ENCODE measurements at regions not wholly inside any gene's neighbourhood (a gene's known extent, or its start where the extent isn't known, plus 50 kb on each side); places are given as distances from the start of the nearest gene placed in this dataset.
"Not testable (repeated sequence)": the region's sequence is repeated elsewhere in the genome, so short reads cannot be mapped to it uniquely, and the experiment has no call there.

GRCh38 chr2:195330513-195330956 lies 326.5 kb upstream of the SLC39A10 start:
- H3K4me3 ChIP-seq (ENCODE audit: low read length in 3 of 3): no peak overlapping the region
- H3K27ac ChIP-seq (ENCODE audit: low read depth in 2 of 2, low read length in 2 of 2): no peak overlapping the region
- no peak for TF ChIP-seq CTCF (IDR thresholded peaks at IDR 0.05; ENCODE audit: borderline replicate concordance, extremely low read depth, insufficient read depth)
- H3K36me3 ChIP-seq (ENCODE audit: control insufficient read depth in 2 of 3, insufficient read depth in 3 of 3, low read length in 3 of 3): no peaks in the 10 kb centered on the region
- no peaks in the 10 kb centered on the region for H3K27me3 ChIP-seq (ENCODE audit: control insufficient read depth, insufficient read depth, low read length)
- no peak for FAIRE-seq
- intact Hi-C loops (cut with DNase I): no loop called here
- DNase-seq: no peak
- H3K4me1 ChIP-seq (ENCODE audit: control insufficient read depth in 2 of 3, insufficient read depth in 2 of 3, low read depth in 1 of 3, low read length in 3 of 3): no peaks in the 10 kb centered on the region
- no peak overlapping the region for H3K9ac ChIP-seq (ENCODE audit: low read length in 3 of 3)
- H3K9me3 ChIP-seq (ENCODE audit: control insufficient read depth in 2 of 3, insufficient read depth in 1 of 3, low read length in 3 of 3): no peaks in the 10 kb centered on the region

- not testable (repeated sequence) for FAIRE-seq
Observed at GRCh38 chr2:195329784-195330183, 327.2 kb upstream of the SLC39A10 start.

DNA sequence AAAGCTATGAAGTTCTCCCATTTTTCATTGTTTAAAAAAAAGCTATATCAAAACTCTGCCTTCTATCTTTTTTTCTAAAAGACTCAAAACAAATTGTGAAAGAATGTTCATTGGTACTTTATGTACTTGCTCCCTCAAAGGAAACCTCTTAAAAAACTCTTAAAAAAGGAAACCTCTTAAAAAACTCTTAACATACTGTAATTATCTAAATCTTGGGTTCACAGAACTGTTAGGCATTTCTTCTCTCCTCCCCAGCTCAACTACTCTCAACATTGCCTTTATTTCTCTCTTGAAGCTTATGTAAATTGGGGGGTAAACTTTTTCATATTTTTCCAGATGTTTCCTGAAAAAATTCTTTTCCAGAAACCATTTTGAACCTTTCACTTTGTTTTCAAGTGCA lies 330.5 kb upstream of the SLC39A10 start:
- H3K36me3 ChIP-seq (ENCODE audit: control insufficient read depth in 2 of 3, insufficient read depth in 3 of 3, low read length in 3 of 3): no peaks in the 10 kb centered on the region
- no peak overlapping the region for H3K4me3 ChIP-seq (ENCODE audit: low read length in 3 of 3)
- intact Hi-C loops (cut with DNase I): no loop called here
- no peak overlapping the region for H3K9ac ChIP-seq (ENCODE audit: low read length in 3 of 3)
- H3K4me1 ChIP-seq (ENCODE audit: control insufficient read depth in 2 of 3, insufficient read depth in 2 of 3, low read depth in 1 of 3, low read length in 3 of 3): no peaks in the 10 kb centered on the region
- H3K27ac ChIP-seq (ENCODE audit: low read depth in 2 of 2, low read length in 2 of 2): no peak overlapping the region
- H3K27me3 ChIP-seq (ENCODE audit: control insufficient read depth, insufficient read depth, low read length): no peaks in the 10 kb centered on the region
- DNase-seq (no peak), FAIRE-seq (no peak)
- no peak for TF ChIP-seq CTCF (IDR thresholded peaks at IDR 0.05; ENCODE audit: borderline replicate concordance, extremely low read depth, insufficient read depth)
- no peaks in the 10 kb centered on the region for H3K9me3 ChIP-seq (ENCODE audit: control insufficient read depth in 2 of 3, insufficient read depth in 1 of 3, low read length in 3 of 3)

More at GRCh38 chr2:195329784-195330183, 327.2 kb upstream of the SLC39A10 start:
- H3K9ac ChIP-seq (ENCODE audit: low read length in 3 of 3); H3K36me3 ChIP-seq (ENCODE audit: control insufficient read depth in 2 of 3, insufficient read depth in 3 of 3, low read length in 3 of 3); H3K9me3 ChIP-seq (ENCODE audit: control insufficient read depth in 2 of 3, insufficient read depth in 1 of 3, low read length in 3 of 3); H3K27ac ChIP-seq (ENCODE audit: low read depth in 2 of 2, low read length in 2 of 2); DNase-seq; intact Hi-C loops (cut with DNase I); H3K4me3 ChIP-seq (ENCODE audit: low read length in 3 of 3); H3K27me3 ChIP-seq (ENCODE audit: control insufficient read depth, insufficient read depth, low read length); H3K4me1 ChIP-seq (ENCODE audit: control insufficient read depth in 2 of 3, insufficient read depth in 2 of 3, low read depth in 1 of 3, low read length in 3 of 3): not testable (repeated sequence)

GRCh38 chr2:195322324-195322723 lies 334.7 kb upstream of the SLC39A10 start:
- H3K27me3 ChIP-seq (ENCODE audit: control insufficient read depth, insufficient read depth, low read length): no peaks in the 10 kb centered on the region
- DNase-seq (peak in 4 of 5 donors; percentile 25 to 68 (median 44)), FAIRE-seq (no peak)
- H3K36me3 ChIP-seq (ENCODE audit: control insufficient read depth in 2 of 3, insufficient read depth in 3 of 3, low read length in 3 of 3): no peaks in the 10 kb centered on the region
- no peak overlapping the region for H3K9ac ChIP-seq (ENCODE audit: low read length in 3 of 3)
- TF ChIP-seq CTCF (IDR thresholded peaks at IDR 0.05; ENCODE audit: borderline replicate concordance, extremely low read depth, insufficient read depth): no peak
- no peaks in the 10 kb centered on the region for H3K4me1 ChIP-seq (ENCODE audit: control insufficient read depth in 2 of 3, insufficient read depth in 2 of 3, low read depth in 1 of 3, low read length in 3 of 3)
- H3K9me3 ChIP-seq (ENCODE audit: control insufficient read depth in 2 of 3, insufficient read depth in 1 of 3, low read length in 3 of 3): no peaks in the 10 kb centered on the region
- intact Hi-C loops (cut with DNase I): no loop called here
- no peak overlapping the region for H3K4me3 ChIP-seq (ENCODE audit: low read length in 3 of 3)
- no peak overlapping the region for H3K27ac ChIP-seq (ENCODE audit: low read depth in 2 of 2, low read length in 2 of 2)
